ENCODE measurements at regions not wholly inside any gene's neighbourhood (a gene's known extent, or its start where the extent isn't known, plus 50 kb on each side); places are given as distances from the start of the nearest gene placed in this dataset.
"Not testable (repeated sequence)": the region's sequence is repeated elsewhere in the genome, so short reads cannot be mapped to it uniquely, and the experiment has no call there.

DNA sequence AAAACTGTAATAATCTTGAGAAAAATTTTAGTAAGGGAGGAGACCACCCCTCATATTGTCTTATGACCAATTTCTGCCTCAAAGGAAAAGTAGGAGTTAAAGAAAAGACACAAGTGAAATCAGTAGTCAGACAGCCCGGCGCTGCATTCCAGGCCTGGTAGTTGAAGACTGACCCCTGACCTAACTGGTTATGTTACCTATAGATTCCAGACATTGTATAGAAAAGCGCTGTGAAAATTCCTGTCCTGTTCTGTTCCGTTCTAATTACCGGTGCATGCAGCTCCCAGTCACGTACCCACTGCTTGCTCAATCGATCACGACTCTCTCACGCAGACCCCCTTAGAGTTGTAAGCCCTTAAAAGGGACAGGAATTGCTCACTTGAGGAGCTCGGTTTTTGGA, 587.9 kb upstream of the SLC8A1 start:
- not testable (repeated sequence) for TF ChIP-seq HDAC6 (IDR thresholded peaks at IDR 0.05; ENCODE audit: unreplicated experiment); RUNX3 (IDR thresholded peaks at IDR 0.05; ENCODE audit: low read length); BCL11A (IDR thresholded peaks at IDR 0.05; ENCODE audit: low read depth, low read length); POLR2A (IDR thresholded peaks at IDR 0.05; ENCODE audit: low read depth, low read length); PML (IDR thresholded peaks at IDR 0.05; ENCODE audit: low read length); RELA (IDR thresholded peaks at IDR 0.05; ENCODE audit: borderline replicate concordance, partially characterized antibody); TAF1 (IDR thresholded peaks at IDR 0.05; ENCODE audit: borderline replicate concordance, low read depth, low read length); SP1 (IDR thresholded peaks at IDR 0.05; ENCODE audit: low read depth, low read length)
- TF ChIP-seq, protein P1, sequence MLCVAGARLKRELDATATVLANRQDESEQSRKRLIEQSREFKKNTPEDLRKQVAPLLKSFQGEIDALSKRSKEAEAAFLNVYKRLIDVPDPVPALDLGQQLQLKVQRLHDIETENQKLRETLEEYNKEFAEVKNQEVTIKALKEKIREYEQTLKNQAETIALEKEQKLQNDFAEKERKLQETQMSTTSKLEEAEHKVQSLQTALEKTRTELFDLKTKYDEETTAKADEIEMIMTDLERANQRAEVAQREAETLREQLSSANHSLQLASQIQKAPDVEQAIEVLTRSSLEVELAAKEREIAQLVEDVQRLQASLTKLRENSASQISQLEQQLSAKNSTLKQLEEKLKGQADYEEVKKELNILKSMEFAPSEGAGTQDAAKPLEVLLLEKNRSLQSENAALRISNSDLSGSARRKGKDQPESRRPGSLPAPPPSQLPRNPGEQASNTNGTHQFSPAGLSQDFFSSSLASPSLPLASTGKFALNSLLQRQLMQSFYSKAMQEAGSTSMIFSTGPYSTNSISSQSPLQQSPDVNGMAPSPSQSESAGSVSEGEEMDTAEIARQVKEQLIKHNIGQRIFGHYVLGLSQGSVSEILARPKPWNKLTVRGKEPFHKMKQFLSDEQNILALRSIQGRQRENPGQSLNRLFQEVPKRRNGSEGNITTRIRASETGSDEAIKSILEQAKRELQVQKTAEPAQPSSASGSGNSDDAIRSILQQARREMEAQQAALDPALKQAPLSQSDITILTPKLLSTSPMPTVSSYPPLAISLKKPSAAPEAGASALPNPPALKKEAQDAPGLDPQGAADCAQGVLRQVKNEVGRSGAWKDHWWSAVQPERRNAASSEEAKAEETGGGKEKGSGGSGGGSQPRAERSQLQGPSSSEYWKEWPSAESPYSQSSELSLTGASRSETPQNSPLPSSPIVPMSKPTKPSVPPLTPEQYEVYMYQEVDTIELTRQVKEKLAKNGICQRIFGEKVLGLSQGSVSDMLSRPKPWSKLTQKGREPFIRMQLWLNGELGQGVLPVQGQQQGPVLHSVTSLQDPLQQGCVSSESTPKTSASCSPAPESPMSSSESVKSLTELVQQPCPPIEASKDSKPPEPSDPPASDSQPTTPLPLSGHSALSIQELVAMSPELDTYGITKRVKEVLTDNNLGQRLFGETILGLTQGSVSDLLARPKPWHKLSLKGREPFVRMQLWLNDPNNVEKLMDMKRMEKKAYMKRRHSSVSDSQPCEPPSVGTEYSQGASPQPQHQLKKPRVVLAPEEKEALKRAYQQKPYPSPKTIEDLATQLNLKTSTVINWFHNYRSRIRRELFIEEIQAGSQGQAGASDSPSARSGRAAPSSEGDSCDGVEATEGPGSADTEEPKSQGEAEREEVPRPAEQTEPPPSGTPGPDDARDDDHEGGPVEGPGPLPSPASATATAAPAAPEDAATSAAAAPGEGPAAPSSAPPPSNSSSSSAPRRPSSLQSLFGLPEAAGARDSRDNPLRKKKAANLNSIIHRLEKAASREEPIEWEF (IDR thresholded peaks at IDR 0.05; ENCODE audit: insufficient replicate concordance, low read depth, low read length), result not testable (repeated sequence)

All from GM12878 (cell line).